SJCRH30 (cell line): ENCODE measurements at regions not wholly inside any gene's neighbourhood (a gene's known extent, or its start where the extent isn't known, plus 50 kb on each side); places are given as distances from the start of the nearest gene placed in this dataset.
A peak's percentile ranks its signal among the peaks of the same experiment; 100 is the strongest.

Source experiments
- DNase-seq, 2 experiments: peaks; one replicate each; pipeline ENCODE4 v3.0.0-alpha.2; 2015 to 2020
- H3K27ac ChIP-seq: fragments of 250-450 bp; sonication (Bioruptor Pico); 2 replicates; pipeline ENCODE4 v1.5.1; 2020; ENCODE audit warnings: mild to moderate bottlenecking, moderate library complexity
- H3K27me3 ChIP-seq: fragments of 250-450 bp; sonication (Bioruptor Pico); 2 replicates; pipeline ENCODE4 v1.5.1; 2020; ENCODE audit warnings: mild to moderate bottlenecking, moderate library complexity
- H3K36me3 ChIP-seq: fragments of 250-450 bp; sonication (Bioruptor Pico); 2 replicates; pipeline ENCODE4 v1.5.1; 2020; ENCODE audit warnings: mild to moderate bottlenecking, moderate library complexity
- H3K4me1 ChIP-seq: fragments of 250-450 bp; sonication (Bioruptor Pico); 2 replicates; pipeline ENCODE4 v1.5.1; 2020; ENCODE audit warnings: mild to moderate bottlenecking, moderate library complexity
- H3K4me3 ChIP-seq: fragments of 250-450 bp; sonication (Bioruptor Pico); 2 replicates; pipeline ENCODE4 v1.5.1; 2020; ENCODE audit warnings: mild to moderate bottlenecking, moderate library complexity
- H3K9me3 ChIP-seq: fragments of 250-450 bp; sonication (Bioruptor Pico); replicated peaks from 2 replicates; pipeline ENCODE4 v1.5.1; 2020; ENCODE audit warnings: mild to moderate bottlenecking, moderate library complexity

DNA sequence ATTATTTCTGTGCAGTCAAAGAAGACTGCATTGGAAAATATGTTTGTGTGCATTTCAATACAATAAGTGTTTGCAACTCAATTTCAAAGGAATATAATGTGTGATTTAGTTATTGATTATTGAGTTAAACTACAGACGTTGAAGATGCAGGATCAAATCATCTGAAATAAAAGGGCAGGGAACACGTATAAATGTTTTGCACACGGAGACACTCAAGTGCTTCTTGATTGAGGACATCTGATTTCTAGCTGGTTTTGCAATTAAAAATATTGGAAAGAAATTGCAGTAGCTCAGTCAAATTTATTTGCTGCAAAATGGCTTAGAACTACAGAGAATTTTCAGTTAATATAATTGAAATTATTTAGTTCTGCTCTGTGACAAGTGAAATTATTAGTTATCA lies 412.7 kb downstream of the UTRN start:
- Histone ChIP-seq H3K27me3 (no peaks in the 10 kb centered on the region), H3K9me3 (no peaks in the 10 kb centered on the region), H3K4me3 (no peak overlapping the region), H3K27ac (no peak overlapping the region), H3K4me1 (no peaks in the 10 kb centered on the region), H3K36me3 (no peaks in the 10 kb centered on the region; the same call in 1 of the 2 replicates)
- DNase-seq, result no peak

DNA sequence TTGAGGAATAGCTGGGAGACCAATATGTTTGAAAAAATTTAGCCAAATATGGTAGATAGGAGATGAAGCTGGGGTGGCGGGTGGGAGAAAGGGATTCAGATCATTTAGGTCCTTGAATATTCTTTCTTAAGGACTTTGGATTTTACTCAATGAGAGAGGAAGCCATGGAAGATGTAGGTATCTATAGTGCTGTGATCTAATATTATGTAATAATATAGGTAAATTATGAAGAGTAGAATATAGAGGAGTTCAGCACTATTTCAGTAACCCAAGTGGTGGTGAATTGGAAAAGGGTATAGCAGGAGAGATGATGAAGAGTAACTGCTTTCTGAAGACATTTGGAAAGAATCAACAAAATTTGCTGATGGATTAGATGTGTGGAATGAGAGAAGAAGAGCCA lies 417.6 kb downstream of the UTRN start:
- H3K4me1 ChIP-seq, result no peaks in the 10 kb centered on the region
- H3K27ac ChIP-seq, result no peak overlapping the region
- no peak for DNase-seq
- no peaks in the 10 kb centered on the region for H3K27me3 ChIP-seq
- no peaks in the 10 kb centered on the region; the same call in 1 of the 2 replicates for H3K36me3 ChIP-seq
- H3K4me3 ChIP-seq, result no peak overlapping the region
- no peaks in the 10 kb centered on the region for H3K9me3 ChIP-seq

DNA sequence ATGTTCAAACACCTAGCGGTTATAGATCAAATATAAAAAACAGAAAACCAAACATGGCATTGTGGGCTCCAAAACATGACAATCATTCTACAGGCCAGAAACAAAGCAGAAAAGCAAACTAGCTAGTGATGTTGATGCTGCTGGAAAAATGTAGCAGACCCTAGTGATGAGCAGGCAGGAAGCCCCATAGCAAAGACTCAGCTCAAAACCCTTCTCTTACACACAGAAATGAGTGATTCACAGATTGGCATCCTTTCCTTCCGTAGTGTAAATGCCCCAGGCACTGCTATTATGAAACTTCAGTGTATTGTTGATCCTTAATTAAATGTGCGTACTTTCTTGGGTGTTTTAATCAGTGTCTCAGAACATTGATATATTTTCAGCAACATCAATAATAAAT lies 425.1 kb downstream of the UTRN start:
- Histone ChIP-seq H3K9me3 (no peaks in the 10 kb centered on the region), H3K27ac (no peak overlapping the region), H3K36me3 (no peaks in the 10 kb centered on the region), H3K27me3 (no peaks in the 10 kb centered on the region), H3K4me3 (no peak overlapping the region), H3K4me1 (no peaks in the 10 kb centered on the region)
- DNase-seq, result no peak

DNA sequence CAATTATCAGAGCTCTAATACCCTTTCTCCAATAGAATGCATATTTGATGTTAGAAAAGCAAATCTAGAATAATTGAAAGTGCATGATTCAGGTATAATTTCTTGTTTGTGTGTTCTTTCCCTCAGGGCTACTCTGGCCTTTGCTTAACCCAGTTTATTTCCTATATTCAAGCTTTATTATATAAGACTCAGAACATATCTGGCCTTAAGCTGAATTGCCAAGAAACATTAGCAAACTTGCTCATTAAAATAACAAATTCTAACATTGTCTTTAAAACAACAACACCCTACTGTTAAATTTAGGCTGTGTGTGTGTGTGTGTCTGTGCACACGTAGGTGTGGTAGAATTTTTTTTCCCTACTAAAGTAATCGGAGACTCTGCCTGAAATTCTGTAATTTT lies 426.5 kb downstream of the UTRN start:
- DNase-seq, result no peak
- H3K4me1 ChIP-seq, result no peaks in the 10 kb centered on the region
- H3K36me3 ChIP-seq, result no peaks in the 10 kb centered on the region
- H3K27ac ChIP-seq, result no peak overlapping the region
- no peaks in the 10 kb centered on the region for H3K27me3 ChIP-seq
- no peaks in the 10 kb centered on the region; the same call in 1 of the 2 replicates for H3K9me3 ChIP-seq
- no peak overlapping the region for H3K4me3 ChIP-seq

GRCh38 chr6:144712541-144712940 lies 427.4 kb downstream of the UTRN start:
- DNase-seq, result no peak
- H3K27me3 ChIP-seq, result no peaks in the 10 kb centered on the region

GRCh38 chr6:144714021-144714712 lies 429.0 kb downstream of the UTRN start:
- Histone ChIP-seq H3K27me3 (no peaks in the 10 kb centered on the region), H3K4me3 (no peak overlapping the region), H3K9me3 (no peaks in the 10 kb centered on the region; the same call in 1 of the 2 replicates), H3K36me3 (no peaks in the 10 kb centered on the region), H3K4me1 (no peaks in the 10 kb centered on the region), H3K27ac (no peak overlapping the region)
- DNase-seq, result no peak

More at GRCh38 chr6:144712541-144712940, 427.4 kb downstream of the UTRN start:
- no peak overlapping the region for H3K27ac ChIP-seq
- H3K9me3 ChIP-seq, result no peaks in the 10 kb centered on the region; the same call in 1 of the 2 replicates
- no peak overlapping the region for H3K4me3 ChIP-seq
- H3K4me1 ChIP-seq, result no peaks in the 10 kb centered on the region
- H3K36me3 ChIP-seq, result no peaks in the 10 kb centered on the region

- no peaks in the 10 kb centered on the region for H3K27me3 ChIP-seq
- H3K4me3 ChIP-seq, result no peak overlapping the region
- no peaks in the 10 kb centered on the region; the same call in 1 of the 2 replicates for H3K9me3 ChIP-seq
- no peak for DNase-seq
- no peak overlapping the region for H3K27ac ChIP-seq
- H3K4me1 ChIP-seq, result no peaks in the 10 kb centered on the region
- no peaks in the 10 kb centered on the region for H3K36me3 ChIP-seq
Observed at GRCh38 chr6:144715344-144715743, 430.2 kb downstream of the UTRN start.

- H3K4me3 ChIP-seq, result no peak overlapping the region
- H3K9me3 ChIP-seq, result no peaks in the 10 kb centered on the region; the same call in 1 of the 2 replicates
- H3K27me3 ChIP-seq, result no peaks in the 10 kb centered on the region
- H3K36me3 ChIP-seq, result peaks cover 2% of the 10 kb centered on the region; the same call in 1 of the 2 replicates
- DNase-seq, result no peak
- H3K4me1 ChIP-seq, result no peaks in the 10 kb centered on the region
- no peak overlapping the region for H3K27ac ChIP-seq
Observed at GRCh38 chr6:144718431-144718830, 433.3 kb downstream of the UTRN start.

- Histone ChIP-seq H3K27me3 (no peaks in the 10 kb centered on the region), H3K27ac (no peak overlapping the region), H3K36me3 (peaks cover 2% of the 10 kb centered on the region; the same call in 1 of the 2 replicates), H3K4me1 (0 out of 2 replicates have a peak, but pooled peaks cover 2% of the 10 kb centered on the region), H3K9me3 (no peaks in the 10 kb centered on the region), H3K4me3 (no peak overlapping the region)
- no peak for DNase-seq
Observed at GRCh38 chr6:144721232-144721631, 436.1 kb downstream of the UTRN start.

- Histone ChIP-seq H3K9me3 (no peaks in the 10 kb centered on the region), H3K4me1 (0 out of 2 replicates have a peak, but pooled peaks cover 2% of the 10 kb centered on the region), H3K36me3 (peaks cover 2% of the 10 kb centered on the region; the same call in 1 of the 2 replicates), H3K27ac (no peak overlapping the region), H3K27me3 (no peaks in the 10 kb centered on the region), H3K4me3 (no peak overlapping the region)
- no peak for DNase-seq
Observed at GRCh38 chr6:144722154-144722737, 437.1 kb downstream of the UTRN start.

DNA sequence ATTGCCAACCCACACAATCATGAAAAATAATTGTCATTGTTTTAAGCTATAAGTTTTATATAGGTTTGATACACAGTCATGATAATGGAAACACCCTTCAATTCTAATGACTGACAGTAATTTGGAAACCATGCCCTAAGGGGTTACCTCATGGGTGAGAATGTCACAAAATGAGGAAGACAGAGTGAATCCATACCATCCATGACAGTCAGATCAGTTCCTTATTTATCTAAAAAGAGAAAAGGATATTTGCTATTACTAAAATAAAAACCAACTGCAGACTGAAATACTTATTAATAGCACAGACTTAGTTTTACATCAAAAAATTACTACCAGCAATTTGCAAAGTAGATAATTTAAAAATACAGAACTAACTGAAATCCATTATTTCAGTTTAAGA lies 437.8 kb downstream of the UTRN start:
- Histone ChIP-seq H3K27me3 (no peaks in the 10 kb centered on the region), H3K27ac (no peak overlapping the region), H3K36me3 (peaks cover 2% of the 10 kb centered on the region; the same call in 1 of the 2 replicates), H3K4me1 (0 out of 2 replicates have a peak, but pooled peaks cover 2% of the 10 kb centered on the region), H3K9me3 (no peaks in the 10 kb centered on the region), H3K4me3 (no peak overlapping the region)
- DNase-seq, result no peak

DNA sequence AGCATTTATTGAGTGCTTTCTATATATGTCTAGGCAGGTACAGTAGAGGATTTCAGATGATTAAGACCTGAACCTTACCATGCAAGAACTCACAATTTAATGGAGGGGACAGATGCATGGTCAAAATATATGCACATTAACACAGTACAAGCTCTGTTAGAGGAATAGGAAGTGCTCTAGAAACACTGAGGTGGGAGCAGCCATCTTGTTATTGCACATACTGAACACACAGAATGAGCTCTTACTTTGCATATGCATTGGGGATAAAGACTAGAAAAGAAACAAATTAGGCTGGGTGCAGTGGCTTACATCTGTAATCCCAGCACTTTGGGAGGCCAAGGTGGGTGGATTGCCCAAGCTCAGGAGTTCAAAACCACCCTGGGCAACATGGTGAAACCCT lies 438.3 kb downstream of the UTRN start:
- H3K4me1 ChIP-seq, result 0 out of 2 replicates have a peak, but pooled peaks cover 2% of the 10 kb centered on the region
- no peak for DNase-seq
- peaks cover 2% of the 10 kb centered on the region; the same call in 1 of the 2 replicates for H3K36me3 ChIP-seq
- H3K27me3 ChIP-seq, result no peaks in the 10 kb centered on the region
- no peak overlapping the region for H3K4me3 ChIP-seq
- H3K27ac ChIP-seq, result no peak overlapping the region
- H3K9me3 ChIP-seq, result no peaks in the 10 kb centered on the region

DNA sequence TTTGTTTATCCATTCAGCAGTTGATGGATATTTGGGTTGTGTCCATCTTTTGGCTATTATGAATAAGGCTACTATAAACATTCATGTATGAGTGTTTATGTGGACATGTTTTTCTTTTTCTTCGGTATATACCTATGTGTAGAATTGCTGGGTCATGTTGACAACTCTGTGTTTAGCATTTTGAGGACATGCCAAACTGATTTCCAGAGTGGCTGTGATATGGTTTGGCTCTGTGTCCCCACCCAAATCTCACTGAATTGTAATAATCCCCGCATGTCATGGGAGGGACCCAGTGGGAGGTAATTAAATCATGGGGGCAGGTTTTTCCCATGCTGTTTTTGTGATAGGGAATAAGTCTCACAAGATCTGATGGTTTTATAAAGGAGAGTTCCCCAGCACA lies 439.7 kb downstream of the UTRN start:
- no peaks in the 10 kb centered on the region for H3K9me3 ChIP-seq
- no peak overlapping the region for H3K4me3 ChIP-seq
- no peaks in the 10 kb centered on the region for H3K27me3 ChIP-seq
- H3K36me3 ChIP-seq, result peaks cover 2% of the 10 kb centered on the region; the same call in 1 of the 2 replicates
- DNase-seq, result no peak
- H3K27ac ChIP-seq, result no peak overlapping the region
- H3K4me1 ChIP-seq, result 0 out of 2 replicates have a peak, but pooled peaks cover 2% of the 10 kb centered on the region

DNA sequence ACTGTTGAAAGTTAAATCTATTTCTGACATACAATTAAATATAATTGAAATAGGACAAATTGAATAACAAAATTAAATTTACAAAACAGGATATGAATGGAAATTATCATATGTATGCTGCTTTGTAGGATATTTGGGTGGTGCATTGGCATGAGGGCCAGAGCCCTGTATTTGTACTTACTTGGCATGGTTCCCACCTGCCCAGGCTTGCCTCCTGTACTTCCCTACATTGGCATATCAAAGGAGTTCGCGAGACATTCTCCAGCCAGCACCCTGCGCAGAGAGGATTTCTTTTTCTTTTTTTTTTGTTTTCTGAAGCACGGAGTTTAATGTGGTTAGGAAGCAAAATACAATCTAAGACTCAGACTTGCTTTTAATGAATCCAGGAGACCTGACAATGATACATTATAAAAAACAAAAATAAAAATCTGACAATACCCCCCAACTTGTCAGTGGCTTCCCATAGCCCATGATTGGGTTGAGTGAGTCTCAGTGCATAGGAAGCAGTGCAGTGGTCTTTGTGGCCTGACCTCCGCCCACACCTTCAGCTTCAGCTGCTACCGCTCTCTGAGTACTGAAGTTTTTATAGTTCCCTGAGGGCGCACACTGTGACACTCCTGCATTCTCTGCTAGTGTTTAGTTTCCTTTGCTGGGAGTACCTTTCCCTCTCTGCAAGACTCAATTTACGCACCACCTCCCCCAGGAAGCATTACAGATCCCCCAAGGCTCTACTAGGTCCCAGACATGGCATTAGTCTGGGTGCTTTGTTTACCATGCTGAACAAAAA lies 440.8 kb downstream of the UTRN start:
- no peak overlapping the region for H3K4me3 ChIP-seq
- no peak overlapping the region for H3K27ac ChIP-seq
- peaks cover 2% of the 10 kb centered on the region; the same call in 1 of the 2 replicates for H3K36me3 ChIP-seq
- H3K4me1 ChIP-seq, result 0 out of 2 replicates have a peak, but pooled peaks cover 2% of the 10 kb centered on the region
- no peaks in the 10 kb centered on the region for H3K9me3 ChIP-seq
- no peaks in the 10 kb centered on the region for H3K27me3 ChIP-seq
- peak; percentile 47 to 68 for DNase-seq

DNA sequence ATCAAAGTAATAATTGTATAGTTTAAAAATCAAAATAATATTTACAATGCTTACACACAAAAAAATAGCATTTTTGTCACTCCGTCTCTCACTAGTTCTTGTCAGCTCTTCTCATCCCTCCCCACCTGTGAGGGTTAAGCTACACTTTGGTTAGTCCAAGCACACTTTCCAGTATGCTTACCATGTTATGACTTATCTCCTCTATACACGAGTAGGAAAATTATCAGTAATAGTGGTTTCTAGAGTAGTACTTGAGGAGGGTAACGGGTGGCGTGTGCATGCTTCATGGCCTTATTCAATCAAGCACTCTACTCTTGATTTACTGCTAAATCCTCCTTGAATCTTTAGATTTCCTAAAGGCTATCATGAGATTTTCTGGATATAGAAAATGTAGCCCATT lies 443.7 kb downstream of the UTRN start:
- H3K4me3 ChIP-seq, result no peak overlapping the region
- H3K9me3 ChIP-seq, result no peaks in the 10 kb centered on the region
- H3K36me3 ChIP-seq, result no peaks in the 10 kb centered on the region; the same call in 1 of the 2 replicates
- H3K4me1 ChIP-seq, result 0 out of 2 replicates have a peak, but pooled peaks cover 2% of the 10 kb centered on the region
- no peak for DNase-seq
- no peaks in the 10 kb centered on the region for H3K27me3 ChIP-seq
- H3K27ac ChIP-seq, result no peak overlapping the region
